ENCODE measurements at regions not wholly inside any gene's neighbourhood (a gene's known extent, or its start where the extent isn't known, plus 50 kb on each side); places are given as distances from the start of the nearest gene placed in this dataset.

DNA sequence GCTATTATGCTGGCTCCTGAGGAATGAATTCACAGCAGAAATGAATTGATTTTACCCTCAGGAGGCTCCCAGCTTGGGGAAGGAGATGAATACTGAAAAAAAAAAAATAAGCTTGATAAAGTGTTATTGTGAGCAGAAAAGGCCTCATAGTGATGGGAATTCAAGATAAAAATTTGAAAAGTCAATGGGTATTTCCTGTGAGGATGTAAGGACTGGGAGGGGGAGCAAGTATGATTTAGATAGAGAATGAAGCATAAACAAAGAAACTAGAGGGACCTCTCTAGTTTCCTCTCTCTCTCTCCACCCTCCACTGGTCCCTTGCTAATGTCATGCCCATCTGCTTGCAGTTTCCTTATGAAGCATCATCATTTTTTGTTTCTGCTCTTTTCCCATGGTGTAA lies 439.0 kb upstream of the PLXNA2 start:
- peaks cover 2% of the 10 kb centered on the region for H3K9me3 Mint-ChIP-seq
- no peak overlapping the region for H3K27ac Mint-ChIP-seq
- H3K4me3 ChIP-seq (ENCODE audit: low read length) = no peak overlapping the region
- ATAC-seq (ENCODE audit: poor library complexity) = no peak
- H3K9me3 ChIP-seq (ENCODE audit: control insufficient read depth in 1 of 2, insufficient read depth in 1 of 2, low read length in 2 of 2) = no peaks in the 10 kb centered on the region
- H3K27ac ChIP-seq (ENCODE audit: low read depth in 1 of 2, low read length in 2 of 2) = no peak overlapping the region
- no peaks in the 10 kb centered on the region for H3K36me3 Mint-ChIP-seq (ENCODE audit: low read depth)
- no peak for DNase-seq
- ChIA-PET CTCF (no interaction called here), POLR2A (no interaction called here)
- intact Hi-C loops (cut with DNase I, micrococcal nuclease) = no loop called here
- no peaks in the 10 kb centered on the region for H3K4me1 ChIP-seq (ENCODE audit: insufficient read depth, low read length)
- H3K4me3 Mint-ChIP-seq = no peak overlapping the region
- TF ChIP-seq, protein P1, sequence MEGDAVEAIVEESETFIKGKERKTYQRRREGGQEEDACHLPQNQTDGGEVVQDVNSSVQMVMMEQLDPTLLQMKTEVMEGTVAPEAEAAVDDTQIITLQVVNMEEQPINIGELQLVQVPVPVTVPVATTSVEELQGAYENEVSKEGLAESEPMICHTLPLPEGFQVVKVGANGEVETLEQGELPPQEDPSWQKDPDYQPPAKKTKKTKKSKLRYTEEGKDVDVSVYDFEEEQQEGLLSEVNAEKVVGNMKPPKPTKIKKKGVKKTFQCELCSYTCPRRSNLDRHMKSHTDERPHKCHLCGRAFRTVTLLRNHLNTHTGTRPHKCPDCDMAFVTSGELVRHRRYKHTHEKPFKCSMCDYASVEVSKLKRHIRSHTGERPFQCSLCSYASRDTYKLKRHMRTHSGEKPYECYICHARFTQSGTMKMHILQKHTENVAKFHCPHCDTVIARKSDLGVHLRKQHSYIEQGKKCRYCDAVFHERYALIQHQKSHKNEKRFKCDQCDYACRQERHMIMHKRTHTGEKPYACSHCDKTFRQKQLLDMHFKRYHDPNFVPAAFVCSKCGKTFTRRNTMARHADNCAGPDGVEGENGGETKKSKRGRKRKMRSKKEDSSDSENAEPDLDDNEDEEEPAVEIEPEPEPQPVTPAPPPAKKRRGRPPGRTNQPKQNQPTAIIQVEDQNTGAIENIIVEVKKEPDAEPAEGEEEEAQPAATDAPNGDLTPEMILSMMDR (IDR thresholded peaks at IDR 0.05) = no peak
- peaks cover 21% of the 10 kb centered on the region for H3K27me3 Mint-ChIP-seq
- no peaks in the 10 kb centered on the region for H3K36me3 ChIP-seq (ENCODE audit: insufficient read depth, low read length)
- H3K27me3 ChIP-seq (ENCODE audit: control insufficient read depth in 1 of 2, insufficient read depth in 2 of 2, low read length in 2 of 2) = no peaks in the 10 kb centered on the region
- H3K4me1 Mint-ChIP-seq (ENCODE audit: low read depth) = no peaks in the 10 kb centered on the region

DNA sequence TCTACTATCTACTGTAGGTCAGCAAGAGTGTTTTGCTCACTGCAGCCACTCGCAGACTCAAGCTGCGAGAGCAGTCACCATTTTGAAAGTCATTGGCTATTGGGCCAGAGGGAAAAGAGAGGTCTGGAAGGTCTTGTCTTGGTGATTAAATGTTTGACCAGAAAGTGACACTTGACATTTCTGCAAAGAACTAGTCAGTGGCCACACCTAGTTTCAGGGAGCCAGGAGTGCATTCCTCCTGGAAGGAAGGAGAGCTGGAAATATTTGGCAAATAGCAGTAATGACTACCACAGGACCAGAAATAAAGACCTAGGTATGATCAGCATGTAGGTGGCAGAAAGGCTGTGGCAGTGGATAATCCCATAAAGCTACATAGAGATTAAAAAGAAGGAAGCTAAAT lies 440.0 kb upstream of the PLXNA2 start:
- Mint-ChIP-seq H3K4me3 (no peak overlapping the region), H3K27me3 (peaks cover 18% of the 10 kb centered on the region), H3K9me3 (peaks cover 2% of the 10 kb centered on the region), H3K4me1 (ENCODE audit: low read depth) (no peaks in the 10 kb centered on the region), H3K36me3 (ENCODE audit: low read depth) (no peaks in the 10 kb centered on the region), H3K27ac (no peak overlapping the region)
- Histone ChIP-seq H3K36me3 (ENCODE audit: insufficient read depth, low read length) (no peaks in the 10 kb centered on the region), H3K9me3 (ENCODE audit: control insufficient read depth in 1 of 2, insufficient read depth in 1 of 2, low read length in 2 of 2) (no peaks in the 10 kb centered on the region), H3K4me3 (ENCODE audit: low read length) (no peak overlapping the region), H3K27me3 (ENCODE audit: control insufficient read depth in 1 of 2, insufficient read depth in 2 of 2, low read length in 2 of 2) (no peaks in the 10 kb centered on the region), H3K4me1 (ENCODE audit: insufficient read depth, low read length) (no peaks in the 10 kb centered on the region), H3K27ac (ENCODE audit: low read depth in 1 of 2, low read length in 2 of 2) (no peak overlapping the region)
- no peak for DNase-seq
- ATAC-seq (ENCODE audit: poor library complexity) = no peak
- intact Hi-C loops (cut with DNase I, micrococcal nuclease) = no loop called here
- TF ChIP-seq, protein P1 (IDR thresholded peaks at IDR 0.05) = no peak
- ChIA-PET POLR2A (no interaction called here), CTCF (no interaction called here)

DNA sequence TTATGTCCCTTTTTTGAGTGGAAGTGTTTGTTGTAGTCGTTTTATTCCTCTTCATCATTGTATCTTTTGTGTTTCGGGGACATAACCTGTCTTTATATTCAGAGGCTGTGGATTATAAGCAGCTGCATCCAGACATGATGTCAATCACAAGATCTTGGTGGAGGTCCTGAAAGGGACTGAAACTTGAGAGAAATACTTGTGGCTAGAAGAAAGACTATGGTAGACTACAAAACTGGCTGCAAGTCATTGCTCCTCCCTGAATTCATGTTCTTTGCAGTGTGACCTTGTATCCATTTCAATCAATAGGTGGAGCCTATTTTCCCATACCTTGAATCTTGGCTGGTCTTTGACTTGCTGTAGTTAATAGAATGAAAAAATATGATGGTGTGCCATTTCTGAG lies 442.4 kb upstream of the PLXNA2 start:
- no peaks in the 10 kb centered on the region for H3K36me3 ChIP-seq (ENCODE audit: insufficient read depth, low read length)
- H3K27me3 ChIP-seq (ENCODE audit: control insufficient read depth in 1 of 2, insufficient read depth in 2 of 2, low read length in 2 of 2) = peaks cover 0 to 4% of the 10 kb centered on the region in 2 experiments
- H3K4me3 Mint-ChIP-seq = no peak overlapping the region
- H3K9me3 Mint-ChIP-seq = peaks cover 2% of the 10 kb centered on the region
- H3K27ac Mint-ChIP-seq = no peak overlapping the region
- intact Hi-C loops (cut with DNase I, micrococcal nuclease) = no loop called here
- H3K4me1 ChIP-seq (ENCODE audit: insufficient read depth, low read length) = no peaks in the 10 kb centered on the region
- no peaks in the 10 kb centered on the region for H3K36me3 Mint-ChIP-seq (ENCODE audit: low read depth)
- TF ChIP-seq, protein P1 (IDR thresholded peaks at IDR 0.05) = no peak
- H3K4me3 ChIP-seq (ENCODE audit: low read length) = no peak overlapping the region
- ChIA-PET CTCF (no interaction called here), POLR2A (no interaction called here)
- ATAC-seq (ENCODE audit: poor library complexity) (no peak), DNase-seq (no peak)
- H3K27ac ChIP-seq (ENCODE audit: low read depth in 1 of 2, low read length in 2 of 2) = no peak overlapping the region
- H3K4me1 Mint-ChIP-seq (ENCODE audit: low read depth) = no peaks in the 10 kb centered on the region
- H3K27me3 Mint-ChIP-seq = peaks cover 25% of the 10 kb centered on the region
- H3K9me3 ChIP-seq (ENCODE audit: control insufficient read depth in 1 of 2, insufficient read depth in 1 of 2, low read length in 2 of 2) = no peaks in the 10 kb centered on the region
